Neural progenitor cell (in vitro differentiated cells): ENCODE measurements at regions not wholly inside any gene's neighbourhood (a gene's known extent, or its start where the extent isn't known, plus 50 kb on each side); places are given as distances from the start of the nearest gene placed in this dataset.

Source experiments
- EZH2 ChIP-seq: fragments of 200-600 bp; sonication (generic); IDR thresholded peaks from 2 replicates; pipeline ENCODE4 v1.6.1; 2017; ENCODE audit warnings: antibody characterized with exemption, mild to moderate bottlenecking, moderate library complexity
- EZH2phosphoT487 ChIP-seq: fragments of 200-600 bp; sonication (generic); IDR thresholded peaks from 2 replicates; pipeline ENCODE4 v1.6.1; 2017; ENCODE audit warnings: antibody characterized with exemption
- TF ChIP-seq, protein P1 (sequence below): fragments of 200-600 bp; sonication (generic); IDR thresholded peaks from 2 replicates; pipeline ENCODE4 v1.5.1; 2017; ENCODE audit warnings: antibody characterized with exemption, mild to moderate bottlenecking

DNA sequence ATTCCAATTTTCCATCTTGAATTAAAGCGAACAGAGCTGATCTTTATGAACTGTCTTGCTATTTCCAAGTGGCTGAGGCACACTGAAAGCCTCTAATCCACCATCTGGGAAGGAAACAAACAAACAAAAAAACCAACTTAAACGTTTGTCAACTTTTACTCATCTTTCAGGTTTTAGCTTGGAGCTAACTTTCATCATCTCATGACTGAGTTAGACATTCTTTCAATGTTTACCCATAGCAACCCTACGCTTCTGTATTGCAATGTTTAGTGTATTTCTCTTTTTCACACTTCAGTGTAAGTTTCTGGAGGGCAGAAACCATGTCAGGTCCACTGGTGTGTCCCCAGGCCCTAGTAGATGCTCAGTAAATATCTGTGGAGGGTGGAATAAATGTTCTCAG lies 343.8 kb downstream of the GBA3 start:
- TF ChIP-seq, protein P1, sequence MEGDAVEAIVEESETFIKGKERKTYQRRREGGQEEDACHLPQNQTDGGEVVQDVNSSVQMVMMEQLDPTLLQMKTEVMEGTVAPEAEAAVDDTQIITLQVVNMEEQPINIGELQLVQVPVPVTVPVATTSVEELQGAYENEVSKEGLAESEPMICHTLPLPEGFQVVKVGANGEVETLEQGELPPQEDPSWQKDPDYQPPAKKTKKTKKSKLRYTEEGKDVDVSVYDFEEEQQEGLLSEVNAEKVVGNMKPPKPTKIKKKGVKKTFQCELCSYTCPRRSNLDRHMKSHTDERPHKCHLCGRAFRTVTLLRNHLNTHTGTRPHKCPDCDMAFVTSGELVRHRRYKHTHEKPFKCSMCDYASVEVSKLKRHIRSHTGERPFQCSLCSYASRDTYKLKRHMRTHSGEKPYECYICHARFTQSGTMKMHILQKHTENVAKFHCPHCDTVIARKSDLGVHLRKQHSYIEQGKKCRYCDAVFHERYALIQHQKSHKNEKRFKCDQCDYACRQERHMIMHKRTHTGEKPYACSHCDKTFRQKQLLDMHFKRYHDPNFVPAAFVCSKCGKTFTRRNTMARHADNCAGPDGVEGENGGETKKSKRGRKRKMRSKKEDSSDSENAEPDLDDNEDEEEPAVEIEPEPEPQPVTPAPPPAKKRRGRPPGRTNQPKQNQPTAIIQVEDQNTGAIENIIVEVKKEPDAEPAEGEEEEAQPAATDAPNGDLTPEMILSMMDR: no peak
- TF ChIP-seq EZH2phosphoT487: no peak
- TF ChIP-seq EZH2: no peak
